ENCODE measurements at regions not wholly inside any gene's neighbourhood (a gene's known extent, or its start where the extent isn't known, plus 50 kb on each side); places are given as distances from the start of the nearest gene placed in this dataset.

DNA sequence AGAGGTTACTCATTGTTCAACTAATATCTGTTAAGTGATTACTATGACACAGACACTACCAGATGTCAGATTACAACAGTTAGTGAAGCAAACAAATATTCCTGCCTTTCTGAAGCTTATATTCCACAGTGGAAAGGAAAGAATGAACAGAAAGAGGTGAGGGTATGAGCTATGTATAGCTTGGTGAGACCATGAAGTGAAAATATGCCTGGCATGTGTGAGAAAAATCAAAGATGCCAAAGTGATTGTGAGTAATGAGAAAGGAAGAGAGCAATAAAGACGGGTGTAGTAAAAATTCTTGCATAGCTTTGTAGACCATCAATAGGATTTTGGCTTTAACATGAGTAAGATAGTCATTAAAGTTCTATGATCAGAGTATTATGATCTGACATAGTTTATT lies 734.5 kb upstream of the NUDT12 start:
- intact Hi-C loops (cut with micrococcal nuclease) (no loop called here), dilution Hi-C loops (cut with MboI; ENCODE audit: extremely low pct_ligation_motif_present, low sequenced_read_pairs) (no loop called here)
- H3K4me2 ChIP-seq (ENCODE audit: insufficient read depth, low read length) = no peak overlapping the region
- no peaks in the 10 kb centered on the region for H3K36me3 ChIP-seq (ENCODE audit: control insufficient read depth in 2 of 2, extremely low read depth in 1 of 2, insufficient read depth in 2 of 2, low read length in 2 of 2)
- no peak overlapping the region for H2AFZ ChIP-seq (ENCODE audit: low read depth, low read length)
- no peak overlapping the region for H3K4me3 ChIP-seq (replicated peaks in 1 of 3; ENCODE audit: insufficient read depth in 1 of 3, low read depth in 1 of 3, low read length in 3 of 3)
- no peaks in the 10 kb centered on the region for H4K20me1 ChIP-seq (replicated peaks; ENCODE audit: control insufficient read depth, extremely low read depth, insufficient read depth, low read length)
- H3K79me2 ChIP-seq (ENCODE audit: control insufficient read depth, insufficient read depth, low read length) = no peaks in the 10 kb centered on the region
- no peak for TF ChIP-seq GATA2 (IDR thresholded peaks at IDR 0.05; ENCODE audit: insufficient read depth, insufficient read length, low read depth, low read length)
- TF ChIP-seq MYC (IDR thresholded peaks at IDR 0.05; ENCODE audit: low read depth, low read length) = no peak
- TF ChIP-seq, protein P1, sequence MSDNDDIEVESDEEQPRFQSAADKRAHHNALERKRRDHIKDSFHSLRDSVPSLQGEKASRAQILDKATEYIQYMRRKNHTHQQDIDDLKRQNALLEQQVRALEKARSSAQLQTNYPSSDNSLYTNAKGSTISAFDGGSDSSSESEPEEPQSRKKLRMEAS (IDR thresholded peaks at IDR 0.05; ENCODE audit: insufficient read depth, insufficient read length) = no peak
- TF ChIP-seq POLR2AphosphoS5 (IDR thresholded peaks at IDR 0.05; ENCODE audit: insufficient read depth, low read depth, low read length) = no peak
- TF ChIP-seq, protein P2, sequence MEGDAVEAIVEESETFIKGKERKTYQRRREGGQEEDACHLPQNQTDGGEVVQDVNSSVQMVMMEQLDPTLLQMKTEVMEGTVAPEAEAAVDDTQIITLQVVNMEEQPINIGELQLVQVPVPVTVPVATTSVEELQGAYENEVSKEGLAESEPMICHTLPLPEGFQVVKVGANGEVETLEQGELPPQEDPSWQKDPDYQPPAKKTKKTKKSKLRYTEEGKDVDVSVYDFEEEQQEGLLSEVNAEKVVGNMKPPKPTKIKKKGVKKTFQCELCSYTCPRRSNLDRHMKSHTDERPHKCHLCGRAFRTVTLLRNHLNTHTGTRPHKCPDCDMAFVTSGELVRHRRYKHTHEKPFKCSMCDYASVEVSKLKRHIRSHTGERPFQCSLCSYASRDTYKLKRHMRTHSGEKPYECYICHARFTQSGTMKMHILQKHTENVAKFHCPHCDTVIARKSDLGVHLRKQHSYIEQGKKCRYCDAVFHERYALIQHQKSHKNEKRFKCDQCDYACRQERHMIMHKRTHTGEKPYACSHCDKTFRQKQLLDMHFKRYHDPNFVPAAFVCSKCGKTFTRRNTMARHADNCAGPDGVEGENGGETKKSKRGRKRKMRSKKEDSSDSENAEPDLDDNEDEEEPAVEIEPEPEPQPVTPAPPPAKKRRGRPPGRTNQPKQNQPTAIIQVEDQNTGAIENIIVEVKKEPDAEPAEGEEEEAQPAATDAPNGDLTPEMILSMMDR (IDR thresholded peaks at IDR 0.05; ENCODE audit: extremely low read depth in 1 of 2, insufficient read depth in 1 of 2, low read depth in 1 of 2, low read length in 2 of 2) = no peak
- TF ChIP-seq FOS (IDR thresholded peaks at IDR 0.05; ENCODE audit: borderline replicate concordance, insufficient read depth, low read length) = no peak
- TF ChIP-seq JUN (IDR thresholded peaks at IDR 0.05; ENCODE audit: borderline replicate concordance, insufficient read depth, insufficient read length, low read depth) = no peak
- no peak for TF ChIP-seq POLR2A (IDR thresholded peaks at IDR 0.05; ENCODE audit: low read depth, low read length)
- no peak for TF ChIP-seq EZH2 (IDR thresholded peaks at IDR 0.05; ENCODE audit: borderline replicate concordance, low read depth, low read length, severe bottlenecking)
- H3K9ac ChIP-seq (replicated peaks; ENCODE audit: extremely low read depth, insufficient read depth, low read length) = no peak overlapping the region
- H3K9me1 ChIP-seq (replicated peaks; ENCODE audit: control insufficient read depth, extremely low read depth, insufficient read depth, low read length) = no peaks in the 10 kb centered on the region
- H3K9me3 ChIP-seq (replicated peaks; ENCODE audit: control insufficient read depth, insufficient read depth, low read length) = no peaks in the 10 kb centered on the region
- POLR2A ChIA-PET = interaction anchor here (0.7 kb wide), 1 partner anchor 11 kb away, joined by 3 read pairs; no protein-coding TSS in a partner anchor
- BruUV-seq (replicated peaks) = no TSS peak
- FAIRE-seq = no peak
- peaks cover 11% of the 10 kb centered on the region for H3K4me1 ChIP-seq (ENCODE audit: control insufficient read depth, extremely low read depth, insufficient read depth, low read length)
- no peak overlapping the region for H3K27ac ChIP-seq (ENCODE audit: insufficient read depth, low read depth, low read length)
- H3K27me3 ChIP-seq (ENCODE audit: control insufficient read depth in 2 of 2, insufficient read depth in 2 of 2, low read length in 2 of 2) = no peaks in the 10 kb centered on the region
- CTCF ChIA-PET = no interaction called here
- DNase-seq (ENCODE audit: low read depth, low spot score) = peak; percentile 5

Data from endothelial cell of umbilical vein (primary cell).